ENCODE measurements at regions not wholly inside any gene's neighbourhood (a gene's known extent, or its start where the extent isn't known, plus 50 kb on each side); places are given as distances from the start of the nearest gene placed in this dataset.
"Not testable (repeated sequence)": the region's sequence is repeated elsewhere in the genome, so short reads cannot be mapped to it uniquely, and the experiment has no call there.

DNA sequence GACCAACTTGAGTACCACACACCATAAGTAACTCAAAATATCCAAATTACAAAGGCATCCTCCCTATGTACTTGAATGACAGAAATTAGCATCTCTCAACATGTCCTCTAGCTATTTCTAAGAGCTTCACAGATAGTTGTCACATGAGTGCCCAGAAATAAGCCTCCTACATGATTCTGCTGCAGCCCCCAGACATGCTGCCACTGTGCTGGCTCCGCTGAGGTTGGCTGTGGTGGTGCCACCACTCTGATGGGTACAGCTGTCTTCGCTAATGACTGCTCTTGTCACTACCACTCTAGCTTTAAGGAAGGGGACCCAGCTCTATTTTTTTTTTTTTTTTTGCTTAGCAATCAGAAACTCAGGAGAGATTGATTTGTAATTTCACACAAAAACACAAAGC is 256.0 kb downstream of the GRXCR1 start:
- no peaks in the 10 kb centered on the region for H3K4me1 ChIP-seq
- intact Hi-C loops (cut with DNase I): no loop called here
- FAIRE-seq: no peak

GRCh38 chr4:43163101-43163792 is 270.7 kb downstream of the GRXCR1 start:
- FAIRE-seq (no peak), ATAC-seq (no peak)

More for the DNA sequence above, 256.0 kb downstream of the GRXCR1 start:
- 62 to 70% methylated on average over 2 of the region's 2 CpGs for WGBS, 2 donors
- DNase-seq (no peak), ATAC-seq (no peak)
- no peak overlapping the region for H3K4me3 ChIP-seq
- no peaks in the 10 kb centered on the region for H3K9me3 ChIP-seq
- H3K27ac ChIP-seq: no peak overlapping the region
- no peaks in the 10 kb centered on the region for H3K36me3 ChIP-seq
- TF ChIP-seq, protein P1, sequence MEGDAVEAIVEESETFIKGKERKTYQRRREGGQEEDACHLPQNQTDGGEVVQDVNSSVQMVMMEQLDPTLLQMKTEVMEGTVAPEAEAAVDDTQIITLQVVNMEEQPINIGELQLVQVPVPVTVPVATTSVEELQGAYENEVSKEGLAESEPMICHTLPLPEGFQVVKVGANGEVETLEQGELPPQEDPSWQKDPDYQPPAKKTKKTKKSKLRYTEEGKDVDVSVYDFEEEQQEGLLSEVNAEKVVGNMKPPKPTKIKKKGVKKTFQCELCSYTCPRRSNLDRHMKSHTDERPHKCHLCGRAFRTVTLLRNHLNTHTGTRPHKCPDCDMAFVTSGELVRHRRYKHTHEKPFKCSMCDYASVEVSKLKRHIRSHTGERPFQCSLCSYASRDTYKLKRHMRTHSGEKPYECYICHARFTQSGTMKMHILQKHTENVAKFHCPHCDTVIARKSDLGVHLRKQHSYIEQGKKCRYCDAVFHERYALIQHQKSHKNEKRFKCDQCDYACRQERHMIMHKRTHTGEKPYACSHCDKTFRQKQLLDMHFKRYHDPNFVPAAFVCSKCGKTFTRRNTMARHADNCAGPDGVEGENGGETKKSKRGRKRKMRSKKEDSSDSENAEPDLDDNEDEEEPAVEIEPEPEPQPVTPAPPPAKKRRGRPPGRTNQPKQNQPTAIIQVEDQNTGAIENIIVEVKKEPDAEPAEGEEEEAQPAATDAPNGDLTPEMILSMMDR (IDR thresholded peaks at IDR 0.05): no peak
- H3K27me3 ChIP-seq: no peaks in the 10 kb centered on the region

DNA sequence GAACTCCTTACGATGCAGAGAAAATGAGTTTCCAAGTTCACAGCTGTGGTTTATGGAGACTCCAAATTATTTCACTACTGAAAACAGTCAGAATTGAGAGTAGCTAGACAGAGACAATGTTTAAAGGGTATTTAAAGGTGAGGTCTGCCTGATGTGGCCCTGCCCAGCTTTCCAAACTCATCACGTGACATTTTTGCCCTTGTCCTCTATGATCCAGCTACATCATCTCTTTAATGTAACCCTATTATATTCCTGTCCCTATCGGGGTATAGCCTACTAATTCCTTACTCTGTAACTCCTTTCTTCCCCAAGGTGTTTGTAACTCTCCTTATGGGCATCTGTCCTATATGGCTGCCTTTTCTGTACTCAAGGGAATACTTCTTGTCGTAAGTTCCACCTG is 297.2 kb downstream of the GRXCR1 start:
- intact Hi-C loops (cut with DNase I): no loop called here
- no peak for DNase-seq
- Histone ChIP-seq H3K27ac (no peak overlapping the region), H3K27me3 (no peaks in the 10 kb centered on the region), H3K4me3 (no peak overlapping the region), H3K36me3 (no peaks in the 10 kb centered on the region), H3K4me1 (no peaks in the 10 kb centered on the region), H3K9me3 (no peaks in the 10 kb centered on the region)
- ATAC-seq: no peak
- TF ChIP-seq, protein P1 (IDR thresholded peaks at IDR 0.05): no peak
- no peak for FAIRE-seq
- 64 to 73% methylated on average over 4 of the region's 4 CpGs for WGBS, 2 donors

More at GRCh38 chr4:43163101-43163792, 270.7 kb downstream of the GRXCR1 start:
- no peaks in the 10 kb centered on the region for H3K27me3 ChIP-seq
- intact Hi-C loops (cut with DNase I): no loop called here
- TF ChIP-seq, protein P1 (IDR thresholded peaks at IDR 0.05): no peak
- no peaks in the 10 kb centered on the region for H3K36me3 ChIP-seq
- 45% methylated on average over 5 of the region's 5 CpGs for WGBS, 2 donors
- H3K9me3 ChIP-seq: no peaks in the 10 kb centered on the region
- no peaks in the 10 kb centered on the region for H3K4me1 ChIP-seq
- no peak overlapping the region for H3K27ac ChIP-seq
- no peak for DNase-seq
- no peak overlapping the region for H3K4me3 ChIP-seq

GRCh38 chr4:43212576-43212975 is 320.1 kb downstream of the GRXCR1 start:
- H3K27me3 ChIP-seq; H3K27ac ChIP-seq; H3K36me3 ChIP-seq; H3K9me3 ChIP-seq; DNase-seq; ATAC-seq; intact Hi-C loops (cut with DNase I); FAIRE-seq; H3K4me1 ChIP-seq; H3K4me3 ChIP-seq: not testable (repeated sequence)
- WGBS, 2 donors: 37 to 43% methylated on average over 1 of the region's 1 CpG

- DNase-seq (no peak), ATAC-seq (no peak), FAIRE-seq (no peak)
- H3K9me3 ChIP-seq: no peaks in the 10 kb centered on the region
- H3K27ac ChIP-seq: no peak overlapping the region
- H3K4me3 ChIP-seq: no peak overlapping the region
- TF ChIP-seq, protein P1 (IDR thresholded peaks at IDR 0.05): no peak
- intact Hi-C loops (cut with DNase I): no loop called here
- H3K27me3 ChIP-seq: no peaks in the 10 kb centered on the region
- WGBS, 2 donors: 72 to 79% methylated on average over 3 of the region's 3 CpGs
- no peaks in the 10 kb centered on the region for H3K4me1 ChIP-seq
- no peaks in the 10 kb centered on the region for H3K36me3 ChIP-seq
Measured at GRCh38 chr4:43223820-43224219, 331.3 kb downstream of the GRXCR1 start.

Data from pancreas (tissue), 10 donors.